GM18505 (cell line): ENCODE measurements at regions not wholly inside any gene's neighbourhood (a gene's known extent, or its start where the extent isn't known, plus 50 kb on each side); places are given as distances from the start of the nearest gene placed in this dataset.

Source experiments
- ATAC-seq: cut with Tn5 transposase; IDR thresholded peaks from one replicate; pipeline ENCODE4 v1.9.1; 2021; ENCODE audit not compliant: unreplicated experiment
- POLR2A ChIP-seq: IDR thresholded peaks from 4 replicates; pipeline ENCODE4 v1.6.1; 2011; ENCODE audit warnings: borderline replicate concordance; ENCODE audit not compliant: insufficient read depth, insufficient read length; ENCODE audit errors: extremely low read depth

DNA sequence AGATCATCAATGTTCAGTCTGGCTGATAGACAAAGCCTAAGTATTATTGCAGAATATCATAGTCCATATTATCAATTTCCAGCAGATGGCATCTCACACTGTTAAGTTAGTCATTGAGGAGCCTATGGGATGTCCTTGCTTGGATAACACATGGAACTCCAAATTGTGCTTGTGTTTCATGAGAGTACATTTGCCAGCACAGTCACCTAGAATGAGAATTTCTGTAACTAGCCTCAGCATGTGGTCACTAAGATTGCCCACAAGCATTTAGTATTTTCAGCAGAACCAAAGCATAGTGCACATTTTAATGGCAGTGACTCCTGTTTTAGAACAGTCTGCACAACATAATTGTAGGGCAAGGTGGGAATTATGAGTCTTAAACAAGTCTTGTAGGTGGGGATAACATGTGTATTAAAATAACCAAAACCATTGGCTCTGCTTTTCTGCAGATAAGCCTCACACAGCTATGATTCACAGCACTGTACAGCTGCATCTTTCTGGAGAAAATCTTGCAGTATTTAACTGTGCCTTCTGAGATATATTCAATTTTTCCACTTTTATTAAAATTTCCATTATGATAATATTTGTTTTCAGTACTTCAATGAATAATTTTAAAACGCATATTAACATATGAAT lies 882.8 kb upstream of the SOX9 start:
- ATAC-seq: no peak

DNA sequence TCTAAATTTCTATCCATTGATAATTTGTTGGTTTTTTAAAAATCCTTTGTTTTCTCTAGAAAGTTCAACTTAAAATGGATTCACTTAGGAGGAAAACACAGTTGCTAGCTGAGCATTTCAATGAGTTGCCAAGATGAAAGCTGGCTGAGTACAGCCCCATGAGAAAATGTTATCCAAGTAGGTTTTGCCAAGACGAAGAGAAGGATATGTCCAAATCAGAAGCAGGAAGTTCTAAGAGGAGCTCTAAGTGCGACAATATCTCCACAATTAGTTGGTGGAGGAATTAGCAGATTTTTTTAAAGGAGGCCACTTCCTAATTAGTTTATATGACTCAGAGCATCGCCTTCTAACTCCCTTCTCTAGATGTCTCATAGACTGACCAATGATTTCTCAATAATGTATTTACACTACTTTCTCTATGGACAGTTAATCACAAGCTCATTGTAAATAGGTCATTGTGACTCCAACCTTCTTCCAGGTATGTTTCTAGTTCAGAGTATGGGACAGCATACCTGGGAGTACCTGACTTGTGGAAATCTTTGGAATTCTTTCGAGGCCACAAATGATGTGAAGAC lies 873.3 kb upstream of the SOX9 start:
- no peak for TF ChIP-seq POLR2A
- no peak for ATAC-seq

More for the DNA sequence above, 882.8 kb upstream of the SOX9 start:
- TF ChIP-seq POLR2A: no peak

- ATAC-seq: no peak
- no peak for TF ChIP-seq POLR2A
Observed at GRCh38 chr17:71251276-71251675, 869.5 kb upstream of the SOX9 start.

GRCh38 chr17:71251951-71252350 lies 868.9 kb upstream of the SOX9 start:
- ATAC-seq: no peak
- TF ChIP-seq POLR2A: no peak

DNA sequence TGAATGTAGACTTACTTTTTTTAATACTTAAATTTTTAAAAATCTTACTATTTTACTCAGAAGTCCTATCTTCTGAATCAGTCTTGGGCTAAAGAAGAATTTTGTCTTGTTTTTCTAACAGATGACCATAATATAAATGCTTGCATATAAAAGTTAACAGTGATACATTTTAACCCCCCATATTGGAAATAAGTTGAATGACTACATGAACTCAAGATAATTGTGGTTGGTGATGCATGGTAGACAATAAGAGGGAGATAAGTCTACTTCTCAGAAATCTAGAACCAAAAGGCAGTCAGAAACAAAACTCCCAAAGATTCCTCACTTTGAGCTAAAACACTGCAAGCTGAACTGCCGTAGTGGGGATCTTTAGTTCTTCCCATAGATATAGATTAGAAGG lies 868.4 kb upstream of the SOX9 start:
- no peak for ATAC-seq
- no peak for TF ChIP-seq POLR2A

GRCh38 chr17:71257096-71257495 lies 863.7 kb upstream of the SOX9 start:
- no peak for ATAC-seq
- TF ChIP-seq POLR2A: no peak

DNA sequence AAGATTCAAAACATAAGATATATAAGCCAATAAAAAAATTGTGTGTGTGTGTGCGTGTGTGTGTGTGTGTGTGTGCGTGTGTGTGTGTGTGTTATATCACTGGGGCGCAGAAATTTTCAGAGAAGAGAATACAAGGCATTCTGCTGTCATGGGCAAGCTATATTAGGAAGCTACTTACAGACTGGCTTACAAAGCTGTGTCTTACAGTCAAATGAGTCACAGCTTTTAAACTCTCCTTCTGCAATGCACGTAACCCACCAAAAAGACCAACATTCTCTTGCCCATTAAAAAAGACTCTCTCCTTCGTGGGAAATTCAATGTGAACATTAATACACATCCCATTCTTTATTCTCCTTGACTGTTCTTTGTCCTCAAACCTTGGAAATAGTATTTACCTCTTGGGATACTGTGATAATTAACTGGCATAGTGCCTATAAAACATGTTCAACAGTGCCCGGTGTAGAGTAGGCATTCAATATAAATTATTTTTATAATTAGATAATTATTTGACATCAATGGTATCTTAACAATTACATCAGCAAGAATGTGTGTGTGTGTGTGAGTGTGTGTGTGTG lies 860.4 kb upstream of the SOX9 start:
- no peak for TF ChIP-seq POLR2A
- ATAC-seq: no peak

GRCh38 chr17:71262586-71262985 lies 858.2 kb upstream of the SOX9 start:
- no peak for ATAC-seq
- no peak for TF ChIP-seq POLR2A

GRCh38 chr17:71267668-71268067 lies 853.2 kb upstream of the SOX9 start:
- no peak for ATAC-seq
- TF ChIP-seq POLR2A: no peak

GRCh38 chr17:71269201-71269600 lies 851.6 kb upstream of the SOX9 start:
- TF ChIP-seq POLR2A: no peak
- ATAC-seq: no peak

- no peak for TF ChIP-seq POLR2A
- ATAC-seq: no peak
Observed at GRCh38 chr17:71273441-71273840, 847.4 kb upstream of the SOX9 start.

- ATAC-seq: no peak
- TF ChIP-seq POLR2A: no peak
Observed at GRCh38 chr17:71276079-71276478, 844.7 kb upstream of the SOX9 start.

GRCh38 chr17:71283486-71283885 lies 837.3 kb upstream of the SOX9 start:
- no peak for ATAC-seq

DNA sequence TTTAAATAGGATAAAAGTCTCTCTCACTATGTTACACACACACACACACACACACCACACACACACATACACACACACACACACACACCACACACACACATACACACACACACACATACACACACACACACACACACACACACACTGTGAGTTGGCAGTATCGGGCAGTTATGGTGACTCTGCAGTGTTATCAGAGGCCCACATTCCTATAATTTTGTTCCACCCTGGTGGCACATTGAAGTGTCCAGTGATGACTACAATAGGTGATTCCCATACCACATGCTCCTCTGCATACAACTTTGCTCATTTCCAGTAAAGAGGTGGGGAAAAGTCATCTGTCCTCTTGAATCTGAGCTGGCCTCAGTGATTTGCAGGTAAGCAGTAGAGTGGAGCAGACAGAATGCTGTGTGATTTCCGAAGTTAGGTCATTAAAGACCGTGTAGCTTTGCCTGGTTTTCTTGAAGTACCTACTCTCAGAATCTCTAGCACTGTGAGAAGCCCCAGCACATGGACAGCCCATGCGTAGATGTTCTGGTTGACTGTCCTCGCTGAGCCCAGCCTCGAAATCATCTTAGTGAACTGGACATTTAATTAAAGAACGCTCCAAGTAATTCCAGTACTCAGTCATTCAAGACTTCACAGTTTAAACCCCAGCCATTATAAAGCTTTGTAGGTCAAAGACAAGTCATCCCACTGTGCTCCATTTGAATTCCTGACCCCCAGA lies 836.6 kb upstream of the SOX9 start:
- no peak for TF ChIP-seq POLR2A
- no peak for ATAC-seq

More at GRCh38 chr17:71283486-71283885, 837.3 kb upstream of the SOX9 start:
- no peak for TF ChIP-seq POLR2A
